ENCODE measurements at regions not wholly inside any gene's neighbourhood (a gene's known extent, or its start where the extent isn't known, plus 50 kb on each side); places are given as distances from the start of the nearest gene placed in this dataset.

GRCh38 chr1:26645734-26646133 is 50.1 kb upstream of the ARID1A start:
- H3K4me3 ChIP-seq (ENCODE audit: low read length), result no peak overlapping the region
- TF ChIP-seq CTCF (conservative IDR thresholded peaks at IDR 0.05; ENCODE audit: low read depth, low read length) (no peak), EZH2 (IDR thresholded peaks at IDR 0.05; ENCODE audit: low read length, unreplicated experiment) (no peak), EZH2phosphoT487 (IDR thresholded peaks at IDR 0.05; ENCODE audit: borderline replicate concordance, low read length) (no peak)
- no peaks in the 10 kb centered on the region for H3K9me3 ChIP-seq (ENCODE audit: low read length)
- H3K9ac ChIP-seq (ENCODE audit: low read length), result no peak overlapping the region
- H3K4me2 ChIP-seq (ENCODE audit: low read length), result no peak overlapping the region
- ChIA-PET CTCF (interaction anchor here (0.7 kb wide), 1 partner anchor 31 kb away, joined by 4 read pairs; no protein-coding TSS in a partner anchor), POLR2A (ENCODE audit: unreplicated experiment) (interaction anchor here (0.7 kb wide), 1 partner anchor 55 kb away, joined by 21 read pairs; no protein-coding TSS in a partner anchor)
- no peaks in the 10 kb centered on the region for H3K4me1 ChIP-seq (ENCODE audit: insufficient read depth, low read length)
- no peak overlapping the region for H3K27ac ChIP-seq (ENCODE audit: low read length)
- no peaks in the 10 kb centered on the region for H3K79me2 ChIP-seq (ENCODE audit: low read length)
- H2AFZ ChIP-seq (ENCODE audit: low read length), result no peak overlapping the region
- no peaks in the 10 kb centered on the region for H3K36me3 ChIP-seq (ENCODE audit: low read depth, low read length)
- DNase-seq (no peak), ATAC-seq (no peak)
- intact Hi-C loops (cut with micrococcal nuclease), result no loop called here
- no peaks in the 10 kb centered on the region for H3F3A ChIP-seq (ENCODE audit: low read length, unreplicated experiment)
- H3K9me2 ChIP-seq (replicated peaks; ENCODE audit: low read length), result no peaks in the 10 kb centered on the region
- H3K27me3 ChIP-seq (ENCODE audit: low read length), result no peaks in the 10 kb centered on the region
- H4K20me1 ChIP-seq (ENCODE audit: low read length), result no peaks in the 10 kb centered on the region
- BruUV-seq (replicated peaks), result no TSS peak

Measured in PC-3 (cell line).